ENCODE measurements at regions not wholly inside any gene's neighbourhood (a gene's known extent, or its start where the extent isn't known, plus 50 kb on each side); places are given as distances from the start of the nearest gene placed in this dataset.
A peak's percentile ranks its signal among the peaks of the same experiment; 100 is the strongest.

DNA sequence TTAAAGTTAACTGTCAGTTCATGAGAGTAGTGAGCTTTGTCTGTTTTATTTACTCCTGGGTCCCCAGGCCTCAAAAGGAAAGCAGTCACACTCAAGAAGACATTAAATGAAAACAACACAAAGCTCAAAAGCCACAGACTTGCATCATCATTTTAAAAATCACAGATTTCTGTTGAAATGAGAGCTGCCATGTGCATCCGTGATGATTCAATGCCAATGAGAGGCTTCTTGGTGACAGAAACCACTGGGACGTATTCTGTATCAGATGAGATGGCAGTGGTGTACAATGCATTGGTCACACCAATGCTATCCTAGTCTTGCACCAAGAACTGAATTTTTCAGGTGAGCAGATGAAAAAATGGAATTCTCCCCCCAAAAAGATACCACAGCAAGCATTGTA, 204.8 kb downstream of the ANAPC1 start:
- peak; percentile 22 for DNase-seq

DNA sequence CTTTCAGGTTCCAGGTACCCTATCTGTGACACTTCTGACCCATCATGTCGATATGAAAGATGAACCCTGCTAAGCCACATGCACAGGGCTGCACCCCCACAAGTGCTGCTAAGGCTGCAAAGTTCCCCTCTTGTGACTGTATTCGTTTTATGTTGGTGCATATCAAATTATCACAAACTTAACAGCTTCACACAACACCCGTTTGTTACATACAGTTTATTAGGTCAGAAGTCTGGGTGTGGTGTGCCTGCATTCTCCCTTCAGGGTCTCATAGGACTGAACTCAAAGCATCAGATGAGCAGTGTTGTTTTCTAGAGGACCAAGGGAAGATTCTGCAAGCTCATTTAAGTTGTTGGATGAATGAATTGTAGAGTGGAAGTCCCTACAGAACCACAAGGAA, 199.4 kb downstream of the ANAPC1 start:
- no peak for DNase-seq

DNA sequence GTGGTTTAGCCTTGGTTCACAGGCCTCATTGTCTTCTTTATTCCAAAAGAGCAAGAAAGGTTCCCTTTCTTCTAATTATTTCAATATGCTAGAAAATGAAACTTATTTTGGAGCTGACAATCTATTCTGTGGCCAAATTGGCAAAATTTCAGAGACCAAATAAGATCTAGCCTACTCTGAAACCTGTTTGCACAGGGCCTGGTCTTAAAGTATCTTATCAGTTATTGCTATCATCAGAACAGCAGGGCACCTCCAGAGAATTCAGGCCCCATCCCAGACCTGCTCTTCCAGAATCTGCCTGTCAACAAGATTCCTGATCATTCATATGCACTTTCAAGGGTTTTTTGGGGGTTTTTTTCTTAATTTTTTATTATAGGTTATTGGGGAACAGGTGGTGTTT, 198.7 kb downstream of the ANAPC1 start:
- no peak for DNase-seq

DNA sequence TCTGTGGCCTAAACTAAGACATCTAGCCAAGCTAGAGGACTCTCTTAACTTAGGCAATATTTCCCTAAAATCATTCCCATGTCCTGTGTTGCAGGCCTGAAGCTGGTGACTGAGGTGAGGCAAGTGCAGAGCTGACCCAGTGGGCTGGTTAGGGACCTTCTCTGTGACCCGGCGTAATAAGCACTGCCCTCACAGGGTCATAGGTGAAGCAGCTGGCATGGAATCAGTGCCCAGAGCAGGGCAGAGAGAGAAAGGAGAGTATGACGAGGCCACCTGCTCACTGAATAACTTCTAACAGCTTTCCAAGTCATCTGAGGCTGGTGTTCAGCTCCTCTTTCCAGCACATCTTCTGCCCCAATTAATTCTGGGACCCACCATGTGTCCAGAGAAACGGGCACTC, 197.0 kb downstream of the ANAPC1 start:
- DNase-seq = no peak

DNA sequence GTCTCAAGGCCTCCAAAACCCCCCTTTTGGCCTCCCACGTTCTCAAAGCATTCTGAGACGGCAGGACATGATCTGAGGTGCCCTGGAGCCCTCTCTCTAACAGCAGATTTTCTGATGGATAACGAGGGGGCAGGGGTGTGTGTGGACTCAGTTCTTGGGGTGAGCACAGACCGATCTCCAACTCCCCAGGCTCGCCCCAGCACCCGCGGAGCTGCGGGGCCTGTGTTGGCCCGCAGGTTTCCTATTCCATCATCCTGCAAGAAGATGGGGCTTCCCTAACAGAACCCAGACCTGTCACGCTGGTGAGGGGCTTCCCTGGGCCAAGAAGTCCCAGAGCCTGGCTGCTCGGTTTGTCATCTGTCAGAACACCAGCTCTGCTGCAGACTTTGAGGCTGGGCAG, 196.1 kb downstream of the ANAPC1 start:
- DNase-seq = no peak

DNA sequence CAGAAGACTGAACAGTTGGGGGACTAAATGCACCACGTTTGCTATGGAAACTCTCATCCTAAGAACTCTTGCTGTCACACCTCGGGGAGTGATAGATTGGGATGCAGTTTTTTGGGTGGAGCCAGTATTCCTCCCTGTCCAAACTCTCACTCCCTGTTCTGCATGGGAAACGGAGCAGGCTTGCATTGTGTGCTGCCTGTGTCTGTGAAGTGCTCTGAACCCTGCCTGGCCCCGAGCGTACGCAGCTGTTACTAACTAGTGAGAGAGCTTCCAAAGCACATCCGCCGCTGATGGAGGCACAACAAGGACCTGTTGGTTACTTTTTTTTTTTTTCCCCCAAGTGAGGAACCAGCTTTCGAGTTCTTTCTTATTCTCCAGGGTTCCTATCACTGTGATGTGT, 195.5 kb downstream of the ANAPC1 start:
- DNase-seq = no peak

DNA sequence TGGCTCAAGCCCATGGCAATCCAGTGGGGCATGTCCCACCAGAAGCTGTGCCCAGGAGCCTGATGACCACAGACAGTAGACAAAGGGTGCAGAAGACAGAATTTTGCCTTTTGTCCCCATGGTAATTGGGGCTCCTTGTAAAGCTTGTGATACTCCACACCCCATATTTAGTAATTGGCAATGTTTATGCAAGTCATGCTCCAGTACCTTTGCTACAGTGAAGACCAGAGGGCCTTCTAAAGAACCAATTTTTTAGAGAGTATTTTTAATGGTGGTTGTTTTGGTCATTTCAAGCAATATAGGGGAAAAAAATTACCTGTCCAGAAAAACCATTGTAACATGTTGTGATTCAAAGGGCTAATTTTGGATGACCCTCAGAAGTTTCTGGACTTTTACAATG, 194.8 kb downstream of the ANAPC1 start:
- no peak for DNase-seq

DNA sequence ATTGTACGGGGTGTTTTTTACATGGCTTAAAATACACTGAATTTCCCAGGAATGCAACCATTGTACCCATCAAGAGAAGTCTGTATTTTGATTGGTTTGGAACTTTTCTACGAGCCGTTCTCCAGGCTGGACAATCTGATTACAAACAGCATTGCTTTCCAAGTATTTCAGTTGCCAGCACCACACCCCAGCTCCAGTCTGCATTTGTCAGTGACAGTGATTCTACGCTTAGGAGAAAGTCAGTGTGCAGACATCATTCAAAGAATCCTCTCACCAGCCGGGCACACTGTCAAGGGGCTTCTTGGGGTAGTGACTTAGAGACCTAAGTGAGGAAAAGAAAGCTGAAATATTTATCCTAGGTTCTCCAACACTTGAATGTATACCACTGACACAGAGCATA, 194.1 kb downstream of the ANAPC1 start:
- DNase-seq = no peak

DNA sequence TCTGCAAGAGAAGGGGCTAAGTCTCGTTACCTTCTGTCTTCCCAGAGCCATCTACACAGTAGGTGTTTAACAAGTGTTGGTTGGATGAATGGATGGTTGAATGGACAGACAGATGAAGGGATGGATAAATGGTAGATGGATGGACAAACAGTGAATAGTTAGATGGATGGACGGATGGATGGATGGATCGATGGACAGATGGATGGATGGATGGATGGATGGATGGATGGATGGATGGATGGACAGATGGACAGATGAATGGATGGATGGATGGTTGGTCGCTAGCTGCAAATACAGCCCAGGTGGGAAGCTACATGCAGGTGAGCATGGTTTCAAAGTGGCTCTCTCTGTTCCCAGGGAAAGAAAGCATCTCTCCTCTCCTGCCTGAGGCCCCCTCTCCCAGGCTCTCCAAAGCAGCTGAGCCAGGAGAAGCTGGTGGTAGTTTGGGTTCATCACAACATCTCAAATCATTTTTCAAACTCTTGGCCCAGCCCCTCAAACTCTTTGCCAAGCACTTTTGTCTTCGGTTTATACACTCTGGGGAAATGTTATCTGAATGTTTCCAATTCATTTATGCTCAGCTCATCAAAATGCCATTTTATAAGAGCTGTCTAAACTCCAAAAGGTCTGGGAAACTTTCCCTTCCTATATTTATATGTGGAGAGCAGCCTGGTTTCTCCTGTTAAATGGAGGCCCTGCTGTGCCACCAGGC, 192.7 kb downstream of the ANAPC1 start:
- no peak for DNase-seq

DNA sequence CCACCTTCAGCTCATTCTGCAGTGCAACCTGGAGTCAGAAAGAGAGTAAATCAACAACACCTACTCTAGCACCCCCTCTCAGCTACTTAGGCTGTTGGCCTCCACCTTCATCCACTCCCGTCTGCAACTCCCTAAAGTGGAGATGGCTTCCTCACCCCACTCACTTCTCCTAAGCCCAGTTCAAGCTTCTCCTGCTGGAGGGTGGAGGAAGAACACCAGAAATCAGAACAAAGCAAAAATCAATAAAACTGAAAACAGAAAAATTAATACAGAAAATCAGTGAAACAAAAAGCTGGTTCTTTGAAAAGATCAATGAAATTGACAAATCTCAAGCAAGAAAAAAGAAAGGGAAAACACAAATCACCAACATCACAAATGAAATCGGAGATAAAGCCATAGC, 191.7 kb downstream of the ANAPC1 start:
- DNase-seq = no peak

DNA sequence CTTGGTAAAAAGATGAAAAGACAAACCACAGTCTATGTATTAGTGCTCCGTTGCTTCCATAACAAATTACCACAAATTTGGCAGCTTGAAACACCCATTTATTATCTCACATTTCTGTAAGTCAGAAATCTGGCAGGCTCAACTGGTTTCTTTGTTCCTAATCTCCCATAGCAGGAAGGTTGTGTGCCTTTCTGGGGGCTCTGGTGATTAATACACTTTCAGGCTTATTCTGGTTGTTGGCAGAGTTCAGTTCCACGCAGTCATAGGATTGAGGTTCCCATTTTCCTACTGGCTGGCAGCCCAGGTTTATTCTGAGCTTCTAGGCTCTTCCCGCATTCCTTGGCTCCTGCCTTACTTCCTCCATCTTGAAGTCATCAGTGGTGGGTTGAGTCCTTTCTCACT, 189.3 kb downstream of the ANAPC1 start:
- no peak for DNase-seq

DNA sequence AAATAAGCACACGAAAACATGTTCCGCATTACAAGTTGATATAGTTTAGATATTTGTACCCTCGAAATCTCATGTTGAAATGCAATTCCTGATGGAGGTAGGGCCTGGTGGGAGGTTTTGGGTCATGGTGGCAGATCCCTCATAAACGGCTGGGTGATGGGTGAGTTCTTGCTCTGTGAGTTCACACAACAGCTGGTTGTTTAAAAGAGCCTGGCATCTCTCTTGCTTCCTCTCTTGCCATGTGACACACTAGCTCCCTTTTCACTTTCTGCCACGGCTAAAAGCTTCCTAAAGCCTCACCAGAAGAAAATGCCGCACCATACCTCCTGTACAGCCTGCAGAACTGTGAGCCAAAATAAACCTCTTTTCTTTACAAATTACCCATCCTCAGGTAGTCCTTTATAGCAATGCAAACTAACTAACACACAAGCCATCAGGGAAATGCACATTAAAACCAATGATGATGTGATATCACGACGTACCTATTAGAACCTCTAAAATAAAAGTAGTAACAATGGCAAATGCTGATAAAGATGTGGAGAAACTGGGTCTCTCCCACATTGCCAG, 188.5 kb downstream of the ANAPC1 start:
- DNase-seq = no peak

DNA sequence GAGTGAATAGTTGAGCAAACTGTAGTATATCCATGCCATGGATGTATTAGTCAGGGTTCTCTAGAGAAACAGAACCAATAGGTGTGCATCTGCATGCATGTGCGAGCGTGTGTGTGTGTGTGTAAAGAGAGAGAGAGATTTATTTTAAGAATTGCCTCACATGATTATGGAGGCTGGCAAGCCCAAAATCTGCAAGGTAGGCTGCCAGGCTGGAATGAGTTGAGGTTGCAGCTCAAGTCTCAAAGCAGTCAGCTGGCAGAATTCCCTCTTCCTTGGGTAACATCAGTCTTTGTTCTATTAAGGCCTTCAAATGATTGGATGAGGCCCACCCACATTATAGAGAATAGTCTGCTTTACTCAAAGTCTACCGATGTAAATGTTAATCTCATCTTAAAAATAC, 187.8 kb downstream of the ANAPC1 start:
- no peak for DNase-seq

DNA sequence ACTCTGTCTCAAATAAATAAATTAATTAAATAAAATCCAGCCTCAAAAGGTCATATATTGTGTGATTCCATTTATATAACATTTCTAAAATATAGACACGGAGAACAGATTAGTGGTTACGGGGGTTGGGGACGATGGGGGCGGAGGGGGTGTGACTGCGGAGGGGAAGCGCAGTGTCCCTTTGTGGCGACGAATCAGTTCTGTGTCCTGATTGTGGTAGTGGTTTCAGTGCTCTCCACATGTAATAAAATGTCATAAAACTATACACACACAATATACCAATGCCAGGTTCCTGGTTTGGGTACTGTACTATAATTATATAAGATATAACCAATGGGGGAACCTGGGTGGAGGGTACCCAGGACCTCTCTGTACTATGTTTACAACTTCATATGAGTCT, 186.4 kb downstream of the ANAPC1 start:
- DNase-seq = no peak

DNA sequence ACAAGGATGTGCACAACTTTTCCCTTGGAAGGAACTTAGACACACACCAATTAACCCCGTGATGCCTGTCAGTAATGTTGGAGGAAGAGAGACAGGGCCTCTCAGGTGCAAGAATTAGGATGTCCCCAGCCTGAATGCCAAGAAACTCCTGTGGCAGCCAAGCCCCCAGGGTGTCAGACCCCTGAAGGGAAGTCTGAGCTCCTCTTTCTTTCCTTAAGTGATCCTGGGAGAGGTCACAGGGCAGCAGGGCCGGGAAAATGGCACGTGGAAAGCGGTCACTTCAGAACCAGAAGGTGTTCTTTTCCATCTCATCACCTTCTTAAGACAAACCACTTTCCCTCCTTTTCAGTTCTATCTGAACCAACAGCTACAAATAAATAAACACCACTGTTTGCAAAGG, 185.9 kb downstream of the ANAPC1 start:
- DNase-seq = no peak

DNA sequence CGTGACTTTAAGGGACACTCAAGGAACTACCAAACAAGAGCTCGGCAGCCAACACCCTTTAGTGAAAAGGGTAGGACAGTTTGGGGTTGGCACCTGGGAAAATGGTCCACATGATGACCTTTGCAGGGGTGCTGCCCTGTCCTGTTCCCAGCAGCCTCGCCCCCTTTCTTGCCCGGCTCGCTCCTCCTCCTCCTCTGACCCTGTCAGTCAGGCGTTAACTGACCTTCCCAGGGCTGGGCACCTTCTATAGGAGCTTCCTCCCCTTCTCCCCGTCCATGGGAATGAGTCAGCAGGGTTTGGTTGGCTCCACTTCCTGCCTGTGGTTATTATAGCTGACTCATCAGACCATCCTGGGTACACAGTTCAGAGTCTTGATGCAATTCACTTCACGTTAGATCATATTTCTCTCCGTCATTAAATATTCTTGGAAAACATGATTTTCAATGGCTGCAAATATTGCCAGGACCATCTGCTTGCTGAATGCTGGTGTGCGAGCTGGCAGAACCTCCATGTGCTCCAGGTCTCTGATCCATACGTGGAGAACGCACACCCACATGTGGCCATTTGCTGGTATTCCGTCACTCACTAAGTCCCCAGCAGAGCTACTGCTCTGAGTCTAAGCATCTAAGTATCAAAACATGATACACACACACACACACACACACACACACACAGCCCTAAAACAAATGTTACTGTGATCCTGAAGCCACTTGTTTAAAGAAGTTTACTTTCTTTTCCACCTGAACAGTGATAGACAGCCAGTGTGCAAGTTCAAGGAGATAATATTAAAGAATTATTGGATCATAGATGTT, 185.0 kb downstream of the ANAPC1 start:
- DNase-seq = peak; percentile 83

DNA sequence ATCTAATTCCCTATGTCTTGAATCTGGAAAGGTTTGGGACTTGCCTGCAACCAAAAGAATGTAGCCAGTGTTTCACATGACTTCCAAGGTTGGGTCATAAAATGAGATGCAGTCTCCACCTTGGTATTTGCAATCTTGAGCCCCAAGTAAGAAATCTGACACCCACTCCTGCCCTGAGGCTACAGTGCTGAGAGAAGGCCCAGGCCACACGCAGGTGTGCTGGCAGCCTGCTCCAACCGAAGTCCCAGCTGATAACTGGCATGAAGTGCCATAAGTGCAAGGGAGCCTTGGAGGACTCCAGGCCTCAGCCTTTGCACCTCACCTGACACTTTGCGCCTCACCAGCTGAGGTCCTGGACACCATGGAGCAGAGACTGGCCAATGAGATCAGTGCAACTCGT, 182.7 kb downstream of the ANAPC1 start:
- no peak for DNase-seq

DNA sequence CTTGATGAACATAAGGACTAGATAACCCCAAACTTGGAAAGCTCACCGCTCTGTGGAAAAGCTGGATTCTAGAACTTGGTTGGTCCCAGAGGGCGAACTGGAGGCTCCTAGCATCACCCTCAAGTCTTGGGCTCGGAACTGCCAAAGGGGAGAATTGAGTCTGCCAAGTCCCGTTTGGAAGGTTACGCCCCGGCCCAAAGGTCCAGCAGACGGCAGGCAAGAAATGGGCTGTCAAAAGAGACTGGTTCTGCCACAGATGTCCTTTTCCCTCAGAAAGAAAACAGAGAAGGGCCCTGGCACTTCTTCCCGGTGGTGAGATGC, 182.2 kb downstream of the ANAPC1 start:
- no peak for DNase-seq

DNA sequence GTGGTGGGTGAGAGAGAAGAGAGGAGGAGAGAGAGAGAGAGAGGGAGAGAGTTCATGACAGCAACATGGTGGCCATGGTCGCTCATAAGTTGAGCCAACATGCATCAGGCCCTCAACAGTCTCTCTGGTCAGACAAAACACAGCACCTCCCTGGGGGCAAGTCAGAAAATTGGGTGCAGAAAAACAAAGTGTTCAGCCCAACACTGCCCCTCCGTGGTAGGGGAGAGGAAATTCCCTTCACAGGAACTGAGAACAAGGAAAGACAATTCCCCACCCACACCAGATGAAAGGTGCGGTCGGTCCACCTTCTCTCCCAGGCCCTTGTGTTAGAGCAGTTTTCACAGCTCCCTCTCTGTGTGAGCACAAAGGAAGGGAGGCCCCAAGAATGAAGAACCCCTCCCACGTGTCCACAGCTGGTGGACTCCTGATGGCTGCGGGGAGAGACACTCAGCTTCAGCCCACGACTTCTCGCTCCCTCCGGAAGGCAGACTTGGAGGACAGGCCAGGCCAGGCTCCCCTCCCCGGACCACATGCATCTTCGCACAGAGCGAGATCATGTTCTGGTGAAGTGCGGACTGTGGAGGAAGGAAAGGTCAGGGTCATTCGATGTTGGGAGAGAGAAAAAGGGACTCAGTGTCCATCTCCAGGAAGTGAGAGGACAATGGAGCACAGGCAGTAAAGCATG, 181.7 kb downstream of the ANAPC1 start:
- peak; percentile 59 for DNase-seq

DNA sequence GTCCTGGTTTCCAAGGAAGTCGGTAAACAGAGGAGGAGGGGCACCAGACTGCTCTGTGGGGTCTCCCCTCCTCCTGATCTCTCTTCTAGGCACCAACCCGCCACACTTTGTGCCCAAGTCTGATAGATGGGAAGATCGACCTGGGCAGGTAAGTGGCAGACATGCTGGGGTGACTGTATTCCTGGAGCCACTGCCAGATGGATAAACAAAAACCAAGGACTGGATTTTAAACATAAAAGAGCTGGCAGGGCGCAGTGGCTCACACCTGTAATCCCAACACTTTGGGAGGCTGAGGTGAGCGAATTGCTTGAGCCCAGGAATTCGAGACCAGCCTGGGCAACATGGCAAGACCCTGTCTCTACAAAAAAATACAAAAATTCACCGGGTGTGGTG, 181.2 kb downstream of the ANAPC1 start:
- no peak for DNase-seq

DNA sequence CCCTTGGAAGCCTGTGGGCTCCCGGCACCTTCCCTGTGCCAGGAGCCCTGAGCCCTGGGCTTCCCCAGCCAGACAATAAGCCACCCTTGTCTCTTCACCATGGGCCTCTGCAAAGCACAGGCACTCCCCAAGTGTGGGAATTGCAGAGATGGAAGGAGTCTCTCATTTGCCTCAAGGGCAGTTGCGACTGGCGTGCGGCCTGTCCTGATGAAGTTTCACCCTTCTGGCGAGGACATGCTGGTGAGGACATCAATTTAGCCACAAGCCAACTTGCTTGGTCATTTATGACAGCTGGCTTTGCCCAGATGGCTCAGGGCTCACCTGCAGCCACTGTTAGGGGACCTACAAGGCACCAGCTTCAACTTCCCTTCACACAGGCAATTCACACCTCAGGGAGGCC, 180.2 kb downstream of the ANAPC1 start:
- DNase-seq = no peak

DNA sequence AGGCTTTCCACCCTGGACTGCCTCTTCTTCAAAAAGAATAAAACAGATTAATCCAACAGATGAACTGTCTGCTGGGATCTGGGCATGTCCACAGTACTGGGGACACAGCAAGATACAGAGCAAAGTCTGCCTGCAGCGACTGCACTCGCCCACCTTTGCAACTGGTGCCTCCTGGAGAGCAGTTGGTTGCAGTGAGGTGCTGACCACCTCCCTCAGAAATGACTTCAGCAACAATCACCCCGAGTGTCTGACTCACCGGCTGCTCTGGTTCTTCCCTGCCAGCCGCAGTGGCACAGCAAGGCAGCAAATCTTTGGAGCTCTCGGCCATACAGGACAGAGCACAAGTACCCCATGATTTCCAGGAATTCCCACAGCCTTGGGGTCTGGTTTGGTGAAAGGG, 179.7 kb downstream of the ANAPC1 start:
- DNase-seq = no peak

DNA sequence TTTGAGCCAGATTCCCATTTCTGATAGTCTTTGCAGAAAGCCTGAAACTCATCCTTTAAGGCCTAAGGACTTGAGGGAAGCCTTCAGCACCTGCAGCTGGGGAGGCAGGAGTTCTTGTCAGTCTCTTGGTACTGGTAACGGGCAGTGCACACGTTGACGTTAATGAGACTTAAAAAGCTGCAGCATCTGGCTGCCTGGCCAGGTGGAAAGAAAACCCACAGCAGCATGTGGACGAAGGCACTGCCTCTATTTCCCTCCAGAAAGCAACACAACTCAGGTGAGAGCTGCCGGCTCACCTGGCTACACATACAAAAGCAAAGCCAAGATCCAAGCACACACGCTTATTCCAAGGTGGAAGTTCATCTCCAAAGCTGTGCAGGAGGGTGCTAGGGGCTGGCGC, 178.8 kb downstream of the ANAPC1 start:
- DNase-seq = no peak

Measured in CD4-positive, alpha-beta T cell treated with Interleukin-15 for 1 hour (primary cell).